NCI-H2029 treated with DMSO at 0.1 percent for 48 hours (cell line): ENCODE measurements at regions not wholly inside any gene's neighbourhood (a gene's known extent, or its start where the extent isn't known, plus 50 kb on each side); places are given as distances from the start of the nearest gene placed in this dataset.

Source experiments
- DNase-seq: peaks from one replicate; lab custom pipeline; 2025; lab: John Stamatoyannopoulos, UW

- no peak for DNase-seq
These were observed 475.6 kb upstream of the TNP1 start for GRCh38 chr2:217335341-217335966.

GRCh38 chr2:217334561-217334960 lies 474.7 kb upstream of the TNP1 start:
- no peak for DNase-seq

DNA sequence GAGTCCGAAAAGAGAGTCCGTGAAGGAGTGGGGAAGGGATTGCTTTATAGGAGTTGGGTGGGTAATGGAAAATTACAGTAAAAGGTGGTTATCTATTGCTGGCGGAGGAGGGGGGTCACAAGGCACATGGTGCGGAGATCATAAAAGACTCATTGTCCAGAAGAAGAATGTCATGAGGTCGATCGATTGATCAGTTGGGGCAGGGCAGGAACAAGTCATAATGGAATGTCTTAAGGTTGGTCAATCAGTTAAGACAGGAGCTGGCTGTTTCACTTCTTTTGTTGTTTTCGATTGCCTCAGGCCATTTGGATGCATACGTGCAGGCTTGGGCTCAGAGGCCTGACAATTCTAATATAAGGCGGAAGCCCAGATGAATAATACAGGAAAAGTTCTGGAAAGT lies 473.0 kb upstream of the TNP1 start:
- DNase-seq, result no peak

- DNase-seq, result no peak
These were observed 472.5 kb upstream of the TNP1 start for GRCh38 chr2:217332417-217332791.

DNA sequence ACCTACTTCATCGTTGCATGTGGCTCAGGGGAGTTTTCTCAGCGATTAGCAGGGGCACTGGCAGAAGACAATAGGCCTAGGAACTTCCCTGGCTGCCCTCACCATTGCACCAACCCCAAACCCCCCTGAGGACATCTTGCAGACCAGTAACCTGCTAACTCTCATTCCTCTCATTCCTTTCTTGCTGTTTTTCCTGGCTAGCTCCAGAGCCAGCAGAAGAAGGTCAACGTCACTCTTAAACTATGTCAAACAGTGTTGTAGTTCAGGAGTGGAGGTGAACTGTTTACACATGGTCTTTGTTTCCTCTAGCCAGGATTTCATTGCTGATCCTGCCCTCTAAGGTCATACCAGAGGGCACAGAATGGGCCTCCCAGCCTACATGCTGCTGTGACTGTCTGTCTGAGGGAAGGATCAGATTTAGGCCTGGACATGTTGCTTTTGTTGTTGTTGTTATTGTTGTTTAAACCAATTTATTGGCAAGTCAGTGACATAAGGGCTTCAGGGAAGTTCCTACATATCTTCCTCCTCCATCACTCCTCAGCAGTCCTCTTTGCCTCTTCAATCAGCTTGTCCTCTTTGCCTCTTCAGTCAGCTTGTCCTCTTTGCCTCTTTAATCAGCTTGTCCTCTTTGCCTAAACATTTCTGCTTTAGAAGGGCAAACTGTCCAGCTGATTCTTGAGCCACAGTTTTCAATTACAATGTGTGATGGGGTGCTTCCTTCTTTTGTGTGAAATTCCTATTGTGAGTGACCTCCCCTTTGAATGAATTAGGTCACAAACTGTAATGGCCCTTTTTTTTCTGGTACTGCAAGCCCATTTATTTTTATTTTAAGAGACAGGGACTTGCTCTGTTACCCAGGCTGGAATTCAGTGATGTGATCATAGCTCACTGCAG lies 471.9 kb upstream of the TNP1 start:
- no peak for DNase-seq

- no peak for DNase-seq
These were observed 470.8 kb upstream of the TNP1 start for GRCh38 chr2:217330647-217331046.

DNA sequence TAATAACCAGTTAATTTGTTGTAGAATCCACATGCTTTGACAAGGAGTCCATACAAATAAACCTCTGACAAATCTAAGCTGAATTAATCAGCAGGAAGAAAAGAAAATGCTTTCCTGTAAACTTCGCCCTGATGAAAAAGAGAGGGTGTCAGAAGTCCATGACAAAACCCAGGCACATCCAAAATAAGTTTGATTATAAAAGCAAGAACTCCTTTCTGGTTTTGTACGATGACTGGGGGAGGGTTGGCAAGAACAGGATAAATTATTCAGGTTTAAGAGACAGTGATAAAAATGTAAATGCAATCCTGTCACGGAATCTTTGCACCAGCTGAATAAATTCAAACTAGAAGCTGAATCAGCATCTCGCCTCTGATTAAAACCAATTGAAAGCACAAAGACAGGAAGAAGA lies 469.2 kb upstream of the TNP1 start:
- DNase-seq, result no peak

GRCh38 chr2:217328622-217328978 lies 468.7 kb upstream of the TNP1 start:
- DNase-seq, result no peak

GRCh38 chr2:217327953-217328621 lies 468.2 kb upstream of the TNP1 start:
- no peak for DNase-seq

GRCh38 chr2:217326238-217327022 lies 466.6 kb upstream of the TNP1 start:
- DNase-seq, result no peak

GRCh38 chr2:217325816-217326215 lies 466.0 kb upstream of the TNP1 start:
- DNase-seq, result no peak

DNA sequence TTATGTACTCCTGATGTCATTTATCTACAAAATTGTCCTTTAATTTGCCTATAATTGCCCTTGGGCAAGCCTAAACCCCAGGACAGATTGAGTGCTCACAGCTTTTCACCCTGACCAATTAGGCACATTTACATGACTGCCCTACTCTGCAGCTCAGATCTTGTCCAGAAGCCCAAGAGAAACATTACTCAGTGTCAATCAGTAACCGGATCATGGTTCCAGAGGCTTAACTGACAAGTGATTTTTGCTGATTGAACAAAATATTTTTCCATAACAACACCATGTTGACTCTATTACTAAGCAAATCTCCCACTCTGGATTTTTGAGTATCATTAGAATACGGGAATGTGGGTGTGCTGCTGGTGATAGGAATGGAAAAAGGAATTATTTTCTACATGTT lies 465.4 kb upstream of the TNP1 start:
- DNase-seq, result no peak

- DNase-seq, result no peak
These were observed 456.9 kb upstream of the TNP1 start for GRCh38 chr2:217316743-217317142.

DNA sequence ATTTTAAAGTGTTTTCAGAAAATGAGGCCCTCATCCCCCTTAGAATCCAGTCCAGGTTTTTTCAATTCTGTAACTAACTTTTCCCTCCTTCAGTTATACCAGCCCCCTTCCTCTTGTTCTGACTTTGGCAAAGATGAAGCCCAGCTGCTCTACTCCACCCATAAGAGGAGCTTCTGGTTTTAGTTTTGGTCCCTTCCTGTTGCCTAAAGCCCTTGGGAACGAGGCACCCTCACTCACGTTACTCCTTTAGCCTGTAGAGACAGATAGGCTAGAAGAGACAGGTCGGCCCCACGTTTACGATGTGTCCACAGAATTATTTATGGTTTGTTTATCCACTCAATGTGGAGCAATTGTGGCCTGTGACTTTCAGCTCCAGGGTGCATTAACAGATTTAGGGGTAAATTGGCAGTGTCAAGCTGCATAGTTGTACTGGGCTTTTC lies 454.2 kb upstream of the TNP1 start:
- peak; percentile 13 for DNase-seq

- DNase-seq, result no peak
These were observed 453.5 kb upstream of the TNP1 start for GRCh38 chr2:217313386-217313785.

GRCh38 chr2:217309056-217309455 lies 449.2 kb upstream of the TNP1 start:
- DNase-seq, result no peak

DNA sequence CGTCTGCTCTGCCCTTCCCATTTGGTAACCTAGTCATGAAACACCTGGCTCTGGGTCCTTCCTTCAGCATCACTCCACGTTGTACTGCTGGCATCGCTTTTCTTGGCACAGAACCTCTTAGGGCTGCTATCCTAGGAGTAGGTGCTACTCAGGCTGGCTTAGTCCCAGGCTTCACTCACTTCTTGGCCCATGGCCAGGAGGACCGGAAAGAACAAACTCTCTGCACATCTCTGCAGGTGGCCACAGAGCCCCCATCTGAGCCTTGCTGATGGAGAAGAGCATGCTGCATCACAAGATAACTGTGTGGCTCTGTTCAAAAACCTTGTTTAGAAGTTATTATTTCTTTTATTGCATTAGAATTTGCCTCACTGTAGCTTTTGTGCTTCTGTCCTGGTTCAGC lies 447.2 kb upstream of the TNP1 start:
- peak; percentile 93 for DNase-seq

GRCh38 chr2:217305882-217306281 lies 446.0 kb upstream of the TNP1 start:
- DNase-seq, result no peak

DNA sequence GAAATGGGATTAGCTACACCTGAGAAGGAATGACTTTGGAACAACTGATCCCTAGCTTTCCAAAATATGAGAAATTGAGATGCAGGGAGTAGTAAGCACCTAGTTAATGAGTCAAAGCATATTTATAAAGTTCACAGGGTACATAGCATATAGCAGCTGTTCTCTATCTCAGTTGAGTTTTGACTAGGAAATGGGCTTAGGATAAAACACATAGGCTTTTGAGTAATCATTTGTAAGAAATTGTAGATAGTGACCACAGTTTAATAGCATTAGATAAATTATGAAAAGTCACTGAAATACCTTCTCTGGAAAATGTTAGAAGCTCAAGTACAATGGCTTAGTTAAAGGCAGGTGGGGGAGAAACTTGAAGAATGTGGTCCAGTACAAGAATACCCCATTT lies 444.7 kb upstream of the TNP1 start:
- no peak for DNase-seq

DNA sequence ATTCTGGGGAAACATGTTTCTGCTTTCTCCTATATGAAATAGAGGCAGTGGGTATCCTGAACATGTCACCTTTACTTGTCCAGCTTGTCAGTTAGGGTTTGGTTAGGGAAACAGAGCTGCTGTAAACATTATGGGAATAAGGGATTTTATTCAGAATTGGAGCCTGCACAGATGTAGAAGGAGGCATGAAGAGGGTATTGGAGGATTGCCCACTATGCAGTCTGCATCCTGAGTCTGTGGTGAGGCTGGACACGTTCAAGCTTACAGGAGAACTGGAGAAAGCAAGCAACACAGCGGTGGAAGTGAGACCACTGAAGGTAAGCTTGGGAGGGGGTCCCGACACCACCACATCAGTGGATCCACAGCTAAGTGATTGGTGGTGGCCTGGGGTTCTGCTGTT lies 443.0 kb upstream of the TNP1 start:
- no peak for DNase-seq

- DNase-seq, result no peak
These were observed 441.5 kb upstream of the TNP1 start for GRCh38 chr2:217301142-217301925.

DNA sequence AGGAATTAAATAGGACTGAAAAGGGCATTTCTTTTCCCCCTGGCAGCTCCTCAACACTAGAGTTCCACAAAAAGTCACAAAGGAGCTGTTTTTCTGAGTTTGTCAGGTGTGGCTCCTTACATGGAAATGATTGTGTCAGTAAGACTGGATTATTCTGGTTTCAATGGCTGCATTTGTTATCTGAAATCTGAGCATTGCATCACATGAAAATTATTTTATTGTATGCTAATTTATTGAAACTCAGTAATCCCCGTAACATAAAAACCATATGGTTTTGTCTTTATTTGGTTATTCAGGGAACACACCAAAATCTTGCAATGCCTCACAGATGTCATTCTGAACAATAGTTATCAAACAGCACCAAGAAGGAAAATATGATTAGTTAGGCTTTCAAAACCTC lies 439.7 kb upstream of the TNP1 start:
- no peak for DNase-seq
